HG02759 (cell line): ENCODE measurements at regions not wholly inside any gene's neighbourhood (a gene's known extent, or its start where the extent isn't known, plus 50 kb on each side); places are given as distances from the start of the nearest gene placed in this dataset.
"Not testable (repeated sequence)": the region's sequence is repeated elsewhere in the genome, so short reads cannot be mapped to it uniquely, and the experiment has no call there.

Experiments used
- ATAC-seq: cut with Tn5 transposase; IDR thresholded peaks from one replicate; pipeline ENCODE4 v1.9.1; 2021; ENCODE audit warnings: mild to moderate bottlenecking, moderate library complexity; ENCODE audit not compliant: unreplicated experiment

DNA sequence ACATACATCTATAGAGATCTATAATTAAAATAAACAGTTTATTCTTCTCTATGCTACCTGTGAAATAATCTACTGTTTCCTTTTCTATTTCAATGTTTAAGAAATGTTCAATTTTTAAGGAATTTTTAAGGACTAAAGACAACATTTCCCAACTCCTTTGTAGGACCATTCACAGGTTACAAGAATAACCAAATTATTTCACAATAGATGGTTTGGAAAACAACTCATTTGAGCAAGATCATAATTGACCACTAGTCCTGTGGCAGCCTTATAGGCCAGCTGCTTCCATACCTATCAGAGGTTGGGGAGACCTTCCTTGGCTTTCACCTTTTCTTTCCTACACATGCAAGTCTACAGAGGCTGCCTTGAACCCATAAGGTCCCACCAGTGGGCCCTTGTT is 193.7 kb downstream of the TTC39B start:
- no peak for ATAC-seq

DNA sequence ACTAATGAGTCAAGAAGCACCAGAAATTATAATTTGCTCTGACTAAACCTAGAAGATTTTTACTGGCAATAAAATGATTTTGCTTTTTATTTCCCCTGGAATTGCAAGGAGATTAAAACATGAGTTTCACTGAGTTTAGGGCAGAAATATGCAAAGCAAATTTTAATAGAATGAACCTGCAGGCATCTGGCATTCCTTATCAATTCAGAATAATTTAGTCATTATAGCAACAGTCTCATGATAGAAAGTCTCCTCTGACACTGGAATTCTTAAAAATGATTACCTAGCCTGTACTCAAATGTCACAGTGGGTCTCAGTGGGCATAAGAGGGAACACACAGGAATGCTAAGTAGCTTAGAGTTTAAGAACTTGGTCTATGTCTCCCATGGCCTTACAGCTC is 195.9 kb downstream of the TTC39B start:
- no peak for ATAC-seq

DNA sequence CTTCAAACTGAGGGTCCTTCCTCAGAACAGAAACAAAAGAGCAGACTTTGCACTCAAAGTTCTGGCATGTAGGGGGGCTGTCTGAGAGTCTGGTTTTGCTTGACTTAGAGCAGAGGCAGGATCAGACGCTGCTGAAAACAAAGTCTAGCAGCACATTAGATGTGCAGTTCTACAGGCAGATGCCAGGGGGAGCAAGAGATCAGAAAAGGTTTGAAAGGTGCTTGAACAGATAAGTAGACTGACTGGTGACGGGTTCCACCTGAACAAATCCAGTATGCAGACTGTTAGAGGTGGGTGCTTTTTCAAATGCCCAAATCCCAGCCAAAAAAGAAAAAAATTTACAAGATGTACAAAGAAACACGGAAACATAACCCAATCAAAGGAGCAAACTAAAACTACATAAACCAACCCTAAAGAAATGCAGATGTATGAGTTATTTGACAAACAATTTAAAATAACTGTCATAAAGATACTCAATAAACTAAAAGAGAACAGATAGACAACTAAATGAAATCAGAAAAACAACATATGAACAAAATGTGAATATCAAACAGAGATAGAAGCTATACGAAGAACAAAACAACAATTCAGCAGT is 194.7 kb upstream of the FREM1 start:
- peak; percentile 91 for ATAC-seq

DNA sequence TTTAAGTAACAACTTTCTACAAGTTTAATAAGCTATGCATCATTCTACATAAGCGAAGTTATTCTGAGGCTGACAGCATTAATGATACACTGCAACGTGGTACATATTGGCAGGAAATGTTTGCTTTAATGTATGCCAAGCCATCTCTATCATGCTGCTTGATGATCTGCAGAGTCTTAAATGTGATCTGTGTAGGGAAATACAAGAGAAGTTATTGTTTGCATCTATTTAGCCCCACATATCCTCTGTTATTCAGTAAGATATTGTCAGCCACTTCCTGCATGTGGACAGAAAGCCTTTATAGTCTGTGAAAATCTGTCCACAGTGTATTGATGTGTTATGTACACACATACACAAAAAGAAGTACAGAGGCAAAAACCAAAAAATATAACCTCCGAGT is 193.1 kb upstream of the FREM1 start:
- ATAC-seq = no peak

DNA sequence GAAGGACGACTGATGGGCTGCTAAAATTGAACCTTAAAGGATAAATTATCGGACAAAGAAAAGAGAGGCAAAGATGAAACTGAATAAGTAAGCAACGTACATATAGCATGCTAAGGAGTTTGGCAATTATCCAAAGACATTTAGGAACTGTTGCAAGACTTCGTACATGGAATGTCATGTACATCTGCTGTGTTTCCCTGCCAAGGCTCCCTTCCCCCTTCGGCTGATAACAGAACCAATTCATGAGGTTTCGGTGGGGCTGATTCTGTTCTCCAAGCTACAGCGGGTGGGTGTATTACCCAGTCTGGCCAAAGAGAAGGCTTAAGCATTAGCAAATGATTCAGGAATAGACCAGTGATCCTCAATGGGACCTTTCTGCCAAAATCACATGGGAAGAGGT is 190.9 kb upstream of the FREM1 start:
- no peak for ATAC-seq

DNA sequence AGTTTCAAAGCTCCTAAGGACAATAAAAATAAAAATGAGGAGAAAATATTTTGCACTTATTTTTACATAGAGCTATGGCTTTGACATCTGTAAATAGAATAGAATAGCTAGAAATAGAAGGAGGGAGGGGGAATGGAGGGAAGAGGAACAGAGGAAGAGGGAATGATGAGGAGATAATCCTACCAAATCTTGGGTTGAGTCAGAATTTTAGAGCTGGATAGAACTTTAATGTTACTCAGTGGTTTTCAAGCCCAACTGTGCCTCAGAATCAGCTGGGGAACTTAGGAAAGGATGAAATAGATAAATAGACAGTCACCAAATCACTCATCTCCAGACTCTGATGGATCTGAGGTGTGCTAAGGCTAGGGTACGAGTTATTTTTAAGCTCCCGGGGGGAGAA is 190.3 kb upstream of the FREM1 start:
- ATAC-seq = no peak

DNA sequence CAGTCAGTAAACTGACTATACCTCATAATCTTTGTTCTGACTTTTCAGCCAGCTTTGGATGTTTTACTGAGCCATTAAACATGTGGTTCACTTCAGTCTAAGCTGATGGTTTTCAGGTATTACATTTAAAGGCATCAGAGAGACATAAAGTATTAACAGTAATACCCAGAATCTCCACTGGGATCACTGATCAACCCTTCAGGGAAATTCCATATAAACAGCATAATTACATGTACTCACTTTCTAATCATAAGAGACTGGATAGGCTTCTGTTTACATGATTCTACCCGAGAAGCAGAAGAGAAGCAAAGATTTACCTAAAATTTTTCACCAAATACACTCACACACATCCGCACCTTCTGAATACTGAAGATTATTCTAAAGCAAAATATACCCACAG is 186.7 kb upstream of the FREM1 start:
- ATAC-seq = no peak

DNA sequence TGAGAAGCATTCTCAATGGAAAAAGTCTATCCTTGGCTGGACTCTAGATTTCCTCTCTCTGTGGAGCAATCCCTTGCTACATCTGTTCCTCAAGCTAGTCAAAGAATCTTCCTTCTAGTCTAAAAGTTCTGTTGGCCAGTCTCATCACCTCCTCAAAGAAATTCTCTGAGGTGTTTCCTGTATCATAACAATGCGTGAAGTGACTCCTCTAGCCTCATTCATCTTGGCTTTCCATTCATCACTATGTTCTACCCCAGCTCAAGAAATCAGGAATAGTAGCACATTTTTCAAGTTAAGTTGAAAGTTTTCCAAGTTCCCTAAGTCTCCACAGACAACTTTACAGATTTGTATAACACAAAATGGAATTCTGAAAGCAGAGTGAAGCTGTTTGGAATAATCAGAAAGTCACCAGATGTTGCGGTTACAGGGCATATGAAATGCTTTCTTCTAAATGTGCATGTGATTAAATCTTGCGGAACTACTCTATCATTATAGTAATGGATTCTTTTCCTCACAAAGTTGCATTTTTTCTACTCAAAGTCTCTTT is 176.6 kb upstream of the FREM1 start:
- ATAC-seq = no peak

DNA sequence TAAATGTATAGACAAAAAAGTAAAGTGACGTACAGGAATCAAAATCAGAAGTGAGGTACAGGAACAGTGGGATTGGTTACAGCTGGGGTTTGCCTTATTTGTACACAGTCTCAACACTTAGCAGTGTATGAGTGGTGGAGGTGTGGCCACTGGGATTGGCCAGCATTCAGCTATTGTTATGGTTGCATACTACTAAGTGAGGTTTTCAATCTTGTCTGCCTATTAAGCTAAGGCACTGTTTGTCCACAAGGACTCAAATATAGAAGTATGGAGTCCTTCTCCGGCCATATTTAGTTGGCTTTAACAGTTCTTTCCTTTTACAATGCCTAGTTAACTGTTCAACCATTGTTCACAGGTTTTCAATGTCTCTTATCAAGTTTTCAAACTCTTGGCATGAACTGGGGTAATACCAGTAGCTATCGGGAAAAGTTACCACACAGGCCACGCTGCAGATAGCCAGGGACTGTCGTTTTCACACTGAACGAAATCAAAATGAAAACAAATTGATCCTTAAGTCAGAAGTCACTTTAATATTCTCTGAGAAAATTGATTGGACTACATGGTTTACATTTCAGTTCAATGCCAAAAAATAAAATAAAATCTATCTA is 176.0 kb upstream of the FREM1 start:
- no peak for ATAC-seq

DNA sequence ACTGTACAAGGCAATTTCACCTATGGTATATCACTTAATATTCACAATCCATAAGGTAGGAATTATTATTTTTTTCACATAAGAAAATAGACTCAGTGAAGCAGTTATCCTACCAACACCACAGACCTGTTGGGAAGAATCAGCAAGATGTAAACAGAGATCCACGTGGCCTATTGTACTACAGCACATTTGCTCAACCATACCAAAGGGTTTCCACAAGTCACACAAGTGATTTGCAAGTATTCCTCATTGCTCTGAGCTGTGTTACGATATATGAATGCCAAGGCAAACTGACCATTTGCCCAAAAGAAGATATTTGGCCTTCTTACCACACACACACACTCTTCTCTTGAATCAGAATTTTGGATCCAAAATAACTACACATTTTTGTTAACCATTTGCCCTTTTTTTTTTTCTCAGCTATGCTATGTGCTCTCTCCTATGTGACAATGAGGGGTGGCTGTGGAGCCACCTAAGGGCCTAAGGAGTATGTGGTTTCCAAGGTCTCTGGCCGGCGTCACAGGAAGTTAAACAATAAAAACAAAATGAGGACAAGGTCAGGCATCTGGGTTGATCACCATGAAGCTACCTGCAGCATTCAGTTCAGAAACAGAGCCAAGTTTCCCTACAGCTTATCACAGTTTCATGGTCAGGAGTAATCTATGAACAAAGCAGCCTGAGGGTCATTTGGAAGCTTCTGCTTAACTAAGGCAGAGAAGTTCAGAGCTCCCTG is 171.0 kb upstream of the FREM1 start:
- ATAC-seq = no peak

DNA sequence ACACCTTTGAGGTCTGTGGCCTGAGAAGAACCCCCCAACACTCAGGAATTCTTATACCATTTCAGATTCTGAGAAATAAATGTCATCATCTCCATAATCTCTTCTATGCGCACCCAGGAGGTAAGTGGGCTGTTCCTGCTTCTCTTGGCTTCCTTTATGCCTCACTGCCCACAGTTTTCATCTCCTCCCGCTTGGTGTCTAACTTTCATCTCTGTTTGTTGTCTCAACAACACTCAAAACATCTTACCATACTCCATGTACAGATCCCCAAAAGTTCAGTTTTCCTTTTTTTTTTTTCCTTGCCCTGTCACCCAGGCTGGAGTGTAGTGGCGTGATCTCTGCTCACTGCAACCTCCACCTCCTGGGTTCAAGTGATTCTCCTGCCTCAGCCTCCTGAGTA is 170.2 kb upstream of the FREM1 start:
- no peak for ATAC-seq

DNA sequence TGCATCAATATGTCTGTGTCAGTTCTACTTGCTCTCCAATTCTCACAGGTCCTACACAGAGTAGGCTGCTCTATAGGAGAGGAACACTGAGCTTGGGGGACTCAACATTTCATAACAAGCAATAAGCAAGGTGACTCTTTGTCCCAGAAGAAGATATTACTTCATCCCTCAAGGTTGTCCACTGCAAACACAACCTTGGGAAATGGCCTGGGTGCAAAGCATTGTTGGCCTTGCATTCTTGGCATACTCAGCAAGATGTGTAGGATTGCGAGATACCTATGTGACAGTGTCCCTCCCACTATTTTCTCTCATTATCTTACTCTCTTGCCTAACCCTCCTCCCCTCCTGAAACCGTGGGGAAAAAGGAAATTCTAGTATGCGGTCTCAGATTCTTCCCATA is 169.8 kb upstream of the FREM1 start:
- ATAC-seq = no peak

DNA sequence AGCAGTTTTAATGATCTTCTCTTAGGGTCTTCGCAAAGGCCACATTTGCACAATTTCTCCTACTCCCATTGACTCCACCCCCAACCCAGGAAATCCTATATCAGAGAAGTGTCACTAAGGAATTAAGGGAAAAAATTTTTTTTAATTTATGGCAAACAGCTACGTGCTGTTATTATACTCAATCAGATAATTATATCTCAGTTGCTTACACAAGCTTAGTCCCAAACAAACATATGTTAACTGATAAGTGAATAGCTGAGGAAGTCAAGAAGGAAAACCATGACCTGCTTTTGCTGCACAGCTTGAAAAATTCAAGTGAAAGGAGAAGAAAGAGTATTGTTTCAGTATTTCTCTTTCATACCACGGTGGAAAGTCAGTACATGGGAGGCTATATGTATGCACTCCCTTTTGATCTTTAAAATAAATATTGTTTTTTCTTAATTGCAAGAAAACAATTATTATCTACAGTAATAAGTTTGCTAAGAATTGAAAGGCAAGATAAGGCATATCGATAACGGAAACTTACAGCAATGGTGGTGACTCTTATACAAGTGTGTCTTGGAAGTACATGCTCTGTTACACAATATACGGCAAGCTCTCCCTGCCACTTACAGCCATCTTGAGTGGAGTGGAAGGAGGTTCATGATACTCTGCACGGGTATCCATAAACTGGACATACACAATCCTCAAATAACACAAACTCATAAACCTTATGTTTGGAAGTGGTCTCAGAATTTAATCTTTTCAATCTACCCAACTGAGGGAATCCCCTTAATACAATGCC is 167.9 kb upstream of the FREM1 start:
- no peak for ATAC-seq

DNA sequence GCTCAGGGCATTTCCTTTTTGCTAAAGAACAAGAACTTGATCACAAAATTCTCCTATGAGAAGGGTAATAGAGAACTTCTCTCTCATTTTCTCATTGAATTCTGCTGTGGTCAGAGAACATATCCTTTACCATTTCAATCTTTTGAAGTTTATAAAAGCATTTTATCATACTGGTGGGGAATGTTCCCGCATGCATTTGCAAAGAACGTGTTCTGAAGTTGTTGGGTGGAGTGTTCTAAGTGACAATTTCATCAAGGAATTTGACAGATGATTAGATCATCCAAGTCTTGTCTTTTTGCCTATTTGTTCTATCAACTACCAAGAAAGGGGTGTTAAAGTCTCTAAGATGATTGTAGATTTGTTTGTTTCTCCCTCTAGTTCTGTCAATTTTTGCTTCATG is 163.4 kb upstream of the FREM1 start:
- ATAC-seq = no peak

DNA sequence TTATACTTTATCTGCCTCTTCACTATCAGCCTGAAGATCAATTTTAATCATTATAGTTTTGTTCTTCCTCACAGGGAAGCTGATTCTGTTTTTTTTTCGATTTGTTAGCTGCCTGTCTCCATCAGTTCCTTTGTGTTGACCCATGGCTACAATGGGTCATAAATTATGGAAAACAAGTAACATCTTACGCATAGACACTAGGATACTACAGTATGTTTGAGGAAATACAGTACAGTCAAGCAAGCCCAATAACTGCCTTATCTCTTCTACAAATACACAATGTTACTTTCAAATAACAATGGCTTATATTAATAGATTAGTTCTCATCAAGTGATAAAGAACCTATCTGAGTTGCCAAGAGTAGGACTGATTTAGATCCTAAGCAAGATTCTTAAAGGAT is 160.5 kb upstream of the FREM1 start:
- no peak for ATAC-seq

DNA sequence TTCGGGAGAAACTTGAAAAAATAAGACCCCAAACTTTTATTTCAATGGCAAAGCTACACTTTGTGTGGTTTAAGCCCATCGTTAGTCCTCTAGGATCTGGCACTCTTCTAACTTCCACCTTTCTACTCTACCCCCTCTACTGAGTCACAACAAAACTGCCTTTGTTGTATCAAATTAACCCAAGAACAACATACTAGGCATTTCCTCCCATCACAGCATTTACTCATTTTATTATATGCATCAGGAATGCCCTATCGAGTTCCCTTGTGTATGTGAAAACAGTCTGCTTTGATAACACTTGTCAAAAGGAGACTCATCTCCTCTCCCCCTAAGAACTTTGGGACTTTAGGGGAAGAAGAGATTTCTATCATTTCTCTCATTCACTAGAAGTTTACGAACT is 158.9 kb upstream of the FREM1 start:
- no peak for ATAC-seq

DNA sequence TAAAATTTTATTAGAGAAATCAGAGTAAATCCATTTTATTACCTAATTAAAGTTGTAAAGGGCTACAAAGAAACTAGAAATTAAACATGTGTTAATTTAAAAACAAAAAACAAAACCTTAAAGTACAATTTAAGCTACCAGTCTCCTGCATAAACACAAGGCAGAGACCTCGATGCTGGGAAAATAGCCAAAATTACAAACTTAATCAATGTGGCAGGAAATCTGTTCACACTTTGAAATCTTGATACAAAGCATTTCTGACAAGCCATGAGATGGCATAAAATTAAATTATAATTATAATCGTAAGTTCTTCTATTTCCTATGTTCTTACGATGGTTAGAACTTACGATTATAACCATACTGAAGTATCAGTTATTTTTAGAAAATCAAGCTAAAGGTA is 158.0 kb upstream of the FREM1 start:
- ATAC-seq = no peak

DNA sequence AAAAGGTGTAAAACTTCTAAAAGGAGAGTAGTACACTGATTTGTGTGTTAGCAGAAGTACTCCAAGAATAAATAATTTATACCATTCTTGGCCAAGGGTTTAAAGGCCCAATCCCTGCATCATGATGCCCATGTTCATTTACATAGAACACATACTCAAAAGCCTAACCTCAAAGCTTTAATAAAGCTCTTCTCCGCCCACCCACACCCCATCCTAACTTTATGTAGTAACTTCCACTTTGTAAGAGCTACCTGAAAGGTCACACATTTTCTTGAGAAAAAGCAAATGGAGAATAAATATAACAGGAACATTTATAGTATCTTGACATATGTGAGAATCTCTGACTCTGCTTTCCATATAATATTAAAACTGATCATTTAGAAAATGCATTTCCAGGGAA is 148.8 kb upstream of the FREM1 start:
- no peak for ATAC-seq

DNA sequence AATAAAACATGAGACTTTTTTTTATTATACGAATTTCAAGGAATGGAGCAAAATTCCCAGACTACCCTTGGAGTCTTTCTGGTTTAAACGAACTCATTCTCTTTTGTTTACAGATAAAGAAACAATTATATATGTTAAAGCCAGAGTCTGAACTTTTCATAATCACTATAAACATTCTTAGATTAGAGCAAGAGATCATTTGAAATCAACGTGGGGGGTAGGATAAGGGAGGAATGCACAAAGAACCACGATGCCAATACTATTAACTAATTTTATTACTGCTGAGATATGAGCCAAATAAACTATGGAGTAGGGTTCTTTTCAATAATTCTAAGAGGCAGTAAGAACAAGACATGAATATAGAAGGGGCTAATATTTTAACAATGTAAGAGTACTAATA is 148.0 kb upstream of the FREM1 start:
- no peak for ATAC-seq

DNA sequence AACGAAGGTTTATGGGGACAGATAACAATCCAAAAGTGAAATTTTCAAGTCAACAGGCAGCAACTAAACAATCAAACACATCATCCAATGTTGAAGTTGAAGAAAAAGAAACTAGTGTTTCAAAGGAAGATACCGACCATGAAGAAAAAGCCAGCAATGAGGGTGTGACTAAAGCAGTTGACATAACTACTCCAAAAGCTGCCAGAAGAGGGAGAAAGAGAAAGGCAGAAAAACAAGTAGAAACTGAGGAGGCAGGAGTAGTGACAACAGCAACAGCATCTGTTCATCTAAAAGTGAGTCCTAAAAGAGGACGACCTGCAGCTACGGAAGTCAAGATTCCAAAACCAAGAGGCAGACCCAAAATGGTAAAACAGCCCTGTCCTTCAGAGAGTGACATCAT is 145.1 kb upstream of the FREM1 start:
- ATAC-seq = not testable (repeated sequence)

DNA sequence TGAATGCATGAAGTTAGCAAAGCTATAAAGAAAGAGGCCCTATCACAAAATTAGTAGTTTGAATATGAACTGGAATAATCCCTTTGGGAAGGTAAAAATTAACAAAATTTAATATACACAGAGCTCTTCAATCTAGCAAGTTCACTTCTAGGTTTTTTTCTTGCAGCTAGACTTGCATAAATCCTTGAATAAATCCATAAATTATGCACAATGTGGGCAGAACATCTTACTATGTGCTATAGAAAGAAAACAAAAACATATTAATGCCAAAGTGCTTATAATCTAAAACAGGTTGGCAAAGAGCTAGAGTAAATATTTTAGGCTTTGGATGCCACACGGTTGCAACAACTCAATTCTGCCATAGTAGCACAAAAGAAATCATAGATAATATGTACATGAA is 138.5 kb upstream of the FREM1 start:
- ATAC-seq = no peak
